NCI-H69 (cell line): ENCODE measurements at regions not wholly inside any gene's neighbourhood (a gene's known extent, or its start where the extent isn't known, plus 50 kb on each side); places are given as distances from the start of the nearest gene placed in this dataset.
"Not testable (repeated sequence)": the region's sequence is repeated elsewhere in the genome, so short reads cannot be mapped to it uniquely, and the experiment has no call there.

Experiments used
- DNase-seq: peaks from one replicate; lab custom pipeline; 2025; lab: John Stamatoyannopoulos, UW

DNA sequence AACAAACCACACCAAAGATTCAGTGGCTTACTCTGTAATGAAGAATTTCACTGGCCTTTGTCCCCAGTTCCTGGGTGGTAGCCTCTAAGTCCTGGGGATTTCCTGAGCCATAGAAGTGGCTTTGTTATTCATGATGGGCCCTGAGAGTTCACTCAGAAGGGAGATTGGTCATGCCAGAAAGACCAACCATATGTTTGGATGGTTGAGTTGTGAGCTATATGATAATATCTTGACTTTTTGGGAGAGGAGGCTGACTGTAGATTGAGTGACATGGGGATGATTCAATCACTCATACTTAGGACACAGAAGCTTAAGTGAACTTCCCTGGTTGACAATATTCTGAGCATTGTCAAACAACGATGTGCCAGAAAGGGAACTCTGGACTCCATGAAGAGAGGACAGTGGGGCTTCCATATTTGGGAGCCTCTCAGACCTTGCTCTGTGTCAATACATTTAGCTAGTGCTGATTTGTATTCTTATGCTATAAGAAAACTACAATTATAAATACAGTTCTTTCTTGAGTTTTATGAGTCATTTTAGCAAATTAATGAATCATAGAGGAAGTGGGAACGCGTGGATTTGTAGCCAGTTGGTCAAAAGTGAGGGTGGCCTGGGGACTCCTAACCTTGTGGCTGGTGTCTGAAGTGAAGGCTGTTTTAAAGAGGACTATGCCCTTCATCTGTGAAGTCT is 392.0 kb downstream of the GBA3 start:
- DNase-seq = no peak

- no peak for DNase-seq
Observed at GRCh38 chr4:23083391-23083790, 390.7 kb downstream of the GBA3 start.

DNA sequence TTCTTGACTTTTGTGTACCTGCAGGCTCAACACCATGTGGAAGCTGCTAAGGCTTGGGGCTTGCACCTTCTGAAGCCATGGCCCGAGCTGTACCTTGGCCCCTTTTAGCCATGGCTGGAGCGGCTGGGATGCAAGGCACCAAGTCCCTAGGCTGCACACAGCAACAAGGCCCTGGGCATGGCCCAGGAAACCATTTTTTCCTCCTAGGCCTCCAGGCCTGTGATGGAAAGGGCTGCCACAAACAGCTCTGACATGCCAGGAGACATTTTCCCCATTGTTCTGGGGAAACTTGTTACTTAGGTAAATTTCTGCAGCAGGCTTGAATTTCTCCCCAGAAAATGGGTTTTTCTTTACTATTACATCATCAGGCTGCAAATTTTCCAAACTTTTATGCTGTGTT is 387.4 kb downstream of the GBA3 start:
- DNase-seq = not testable (repeated sequence)

GRCh38 chr4:23070848-23071570 is 378.3 kb downstream of the GBA3 start:
- no peak for DNase-seq

DNA sequence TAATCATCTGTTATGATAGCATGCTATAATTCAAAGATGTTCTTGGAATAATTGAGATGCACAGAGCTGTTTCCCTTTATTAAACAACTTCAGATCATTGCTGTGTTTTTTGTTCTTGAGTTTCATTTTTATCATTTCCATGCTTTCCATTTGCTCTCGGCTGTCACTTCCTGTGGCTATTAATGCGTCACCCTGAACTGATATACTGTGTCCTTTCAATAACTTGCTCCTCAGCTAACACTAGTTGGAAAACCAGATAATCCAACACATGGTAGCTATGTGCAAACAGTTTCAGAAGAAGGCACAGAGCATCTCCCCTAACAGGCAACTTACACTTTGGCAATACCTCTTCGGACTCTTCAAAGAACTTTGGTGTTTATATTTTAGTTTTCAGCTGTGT is 376.0 kb downstream of the GBA3 start:
- no peak for DNase-seq

DNA sequence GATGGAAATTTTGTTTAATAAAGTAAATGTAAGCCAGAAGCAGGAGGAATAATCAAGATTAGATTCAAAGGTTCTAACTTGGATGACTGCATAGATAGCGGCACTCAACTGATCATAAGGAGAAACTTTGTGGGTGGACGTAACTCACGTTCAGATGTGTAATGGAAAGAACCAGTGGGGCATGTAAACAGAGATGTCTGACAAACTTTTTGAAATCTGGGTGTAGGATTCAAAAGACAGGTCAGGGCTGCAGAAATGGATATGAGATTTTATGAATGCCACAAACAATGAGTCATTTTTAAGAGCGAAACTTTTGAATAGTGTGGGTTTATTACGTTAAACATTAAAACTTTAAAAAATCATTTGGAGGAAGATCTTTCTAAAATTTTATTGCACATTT is 375.6 kb downstream of the GBA3 start:
- no peak for DNase-seq

DNA sequence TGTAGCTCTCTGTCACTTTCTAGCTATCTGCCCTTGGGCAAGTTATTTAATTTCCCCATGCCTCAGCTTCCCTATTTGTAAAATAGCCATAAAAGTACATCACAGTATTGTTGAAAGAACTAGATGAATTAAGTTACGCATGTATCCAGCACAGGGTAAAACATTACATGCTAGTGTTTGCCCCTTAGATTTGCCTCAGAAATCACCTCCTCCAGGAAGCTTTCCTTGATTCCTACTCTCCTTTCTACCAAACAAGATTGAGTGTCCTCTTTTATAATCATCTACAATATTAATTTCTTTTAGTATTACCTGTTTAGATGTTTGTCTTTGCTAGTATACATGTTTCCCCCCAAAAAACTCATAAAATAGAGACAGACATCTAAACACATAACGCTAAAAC is 369.5 kb downstream of the GBA3 start:
- DNase-seq = no peak

DNA sequence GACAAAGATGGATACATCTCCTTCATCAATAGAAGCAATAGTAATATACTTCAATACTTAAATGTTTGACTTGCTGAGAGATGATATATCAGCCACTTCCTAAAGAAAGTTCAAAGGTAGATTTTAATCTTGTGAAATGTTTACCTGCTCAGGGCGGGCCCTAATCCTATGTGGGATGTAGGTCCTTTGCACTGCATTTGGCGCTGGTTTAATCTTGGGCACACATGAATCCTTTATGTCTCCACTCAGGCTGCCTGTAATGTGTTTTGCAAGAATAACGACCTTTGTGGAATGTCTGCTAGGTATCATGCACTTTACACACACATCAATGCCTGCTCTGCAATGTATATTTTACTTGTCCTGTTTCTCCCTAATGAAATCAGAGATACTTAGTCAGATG is 368.7 kb downstream of the GBA3 start:
- no peak for DNase-seq

GRCh38 chr4:23060776-23061175 is 368.0 kb downstream of the GBA3 start:
- no peak for DNase-seq

DNA sequence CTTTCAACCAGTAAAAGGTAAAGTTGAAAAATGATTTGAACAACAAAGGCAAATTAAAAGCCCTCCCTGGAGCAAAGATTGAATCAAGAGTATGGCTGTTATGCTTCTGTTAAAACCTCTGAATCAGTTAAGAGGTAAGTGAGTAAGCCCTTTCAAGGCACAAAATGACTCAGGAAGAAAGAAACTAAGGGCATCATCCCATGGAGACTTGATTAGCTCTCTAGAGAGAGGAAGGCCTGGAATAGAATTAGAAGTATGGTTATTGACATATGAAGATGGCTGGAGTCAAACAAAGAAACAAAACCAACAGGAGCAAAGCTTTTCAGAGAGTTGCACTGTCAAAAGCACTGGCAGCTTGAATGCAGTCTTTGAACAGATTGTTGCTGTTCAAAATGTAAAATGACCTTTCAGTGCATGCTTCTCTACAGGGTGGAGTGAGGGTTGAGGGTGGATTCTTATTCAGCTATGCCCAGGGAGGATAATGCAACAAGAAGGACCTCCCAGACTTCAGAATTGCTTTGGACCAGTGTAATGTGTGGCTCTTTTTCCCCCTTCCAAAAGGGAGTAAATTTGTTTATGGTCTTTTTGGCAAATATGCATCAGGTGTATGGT is 365.5 kb downstream of the GBA3 start:
- DNase-seq = no peak

- no peak for DNase-seq
Observed at GRCh38 chr4:23041501-23041900, 348.8 kb downstream of the GBA3 start.

GRCh38 chr4:23040539-23040938 is 347.8 kb downstream of the GBA3 start:
- no peak for DNase-seq

DNA sequence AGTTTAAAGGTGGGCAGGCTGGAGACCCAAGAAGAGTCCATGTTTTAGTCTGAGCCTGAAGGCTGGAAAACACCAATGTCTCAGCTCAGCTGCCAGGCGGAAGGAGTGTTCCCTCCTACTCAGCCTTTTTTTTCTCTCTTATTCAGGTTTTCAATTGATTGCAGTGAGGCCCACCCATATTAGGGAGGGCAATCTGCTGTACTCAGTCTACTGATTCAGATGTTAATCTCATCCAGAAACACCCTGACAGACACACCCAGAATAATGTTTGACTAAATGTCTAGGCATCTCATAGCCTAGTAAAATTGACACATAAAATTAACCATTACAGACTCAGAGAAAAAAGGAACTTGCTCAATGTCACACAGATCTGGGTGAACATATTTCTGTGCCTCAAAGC is 347.1 kb downstream of the GBA3 start:
- no peak for DNase-seq

GRCh38 chr4:23038626-23039491 is 346.1 kb downstream of the GBA3 start:
- peak; percentile 81 for DNase-seq

DNA sequence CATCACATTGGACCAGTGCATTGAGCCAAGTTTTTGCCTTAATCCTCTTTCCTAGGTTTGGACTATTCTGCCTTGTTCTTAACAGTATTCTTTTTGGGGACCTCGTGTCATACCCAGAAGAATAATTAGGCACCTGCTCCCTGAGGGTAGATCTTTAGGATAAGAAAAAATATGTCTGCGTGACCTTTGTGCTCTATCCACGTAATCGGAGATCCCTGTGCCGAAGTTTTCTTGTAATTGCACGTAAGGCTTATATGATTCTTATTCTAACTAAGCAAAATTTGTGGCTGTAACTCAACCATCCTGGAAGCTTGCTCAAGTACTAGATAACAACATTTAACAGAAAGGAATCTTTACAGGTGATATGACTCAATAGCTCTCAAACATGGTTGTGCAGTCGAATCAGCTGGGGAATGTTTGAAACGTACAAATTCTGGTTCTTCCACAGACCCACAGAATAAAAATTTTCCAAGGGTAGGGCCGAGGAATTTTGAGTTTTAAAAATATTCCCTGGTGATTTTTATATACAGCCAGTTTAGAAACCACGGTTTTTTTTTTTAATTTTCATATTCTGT is 344.3 kb downstream of the GBA3 start:
- DNase-seq = no peak

DNA sequence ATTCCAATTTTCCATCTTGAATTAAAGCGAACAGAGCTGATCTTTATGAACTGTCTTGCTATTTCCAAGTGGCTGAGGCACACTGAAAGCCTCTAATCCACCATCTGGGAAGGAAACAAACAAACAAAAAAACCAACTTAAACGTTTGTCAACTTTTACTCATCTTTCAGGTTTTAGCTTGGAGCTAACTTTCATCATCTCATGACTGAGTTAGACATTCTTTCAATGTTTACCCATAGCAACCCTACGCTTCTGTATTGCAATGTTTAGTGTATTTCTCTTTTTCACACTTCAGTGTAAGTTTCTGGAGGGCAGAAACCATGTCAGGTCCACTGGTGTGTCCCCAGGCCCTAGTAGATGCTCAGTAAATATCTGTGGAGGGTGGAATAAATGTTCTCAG is 343.8 kb downstream of the GBA3 start:
- no peak for DNase-seq

GRCh38 chr4:23035521-23036056 is 342.9 kb downstream of the GBA3 start:
- DNase-seq = no peak

GRCh38 chr4:23034731-23035130 is 342.0 kb downstream of the GBA3 start:
- DNase-seq = peak; percentile 21

DNA sequence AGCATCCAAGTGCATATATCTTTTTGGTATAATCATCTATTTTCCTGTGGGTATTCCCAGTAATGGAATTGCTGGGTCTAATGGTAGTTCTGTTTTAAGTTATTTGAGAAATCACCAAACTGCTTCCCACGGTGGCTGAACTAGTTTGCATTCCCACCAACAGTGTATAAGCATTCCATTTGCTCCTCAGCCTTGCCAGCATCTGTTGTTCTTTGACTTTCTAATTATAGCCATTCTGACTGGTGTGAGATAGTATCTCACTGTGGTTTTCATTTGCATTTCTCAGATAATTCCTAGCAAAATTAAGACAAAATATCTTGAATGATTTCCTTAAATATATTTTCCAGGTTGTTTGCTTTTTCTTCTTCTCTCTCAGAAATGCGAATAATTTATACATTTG is 341.1 kb downstream of the GBA3 start:
- no peak for DNase-seq

GRCh38 chr4:23028875-23029274 is 336.1 kb downstream of the GBA3 start:
- no peak for DNase-seq

GRCh38 chr4:23023666-23024065 is 330.9 kb downstream of the GBA3 start:
- DNase-seq = no peak

DNA sequence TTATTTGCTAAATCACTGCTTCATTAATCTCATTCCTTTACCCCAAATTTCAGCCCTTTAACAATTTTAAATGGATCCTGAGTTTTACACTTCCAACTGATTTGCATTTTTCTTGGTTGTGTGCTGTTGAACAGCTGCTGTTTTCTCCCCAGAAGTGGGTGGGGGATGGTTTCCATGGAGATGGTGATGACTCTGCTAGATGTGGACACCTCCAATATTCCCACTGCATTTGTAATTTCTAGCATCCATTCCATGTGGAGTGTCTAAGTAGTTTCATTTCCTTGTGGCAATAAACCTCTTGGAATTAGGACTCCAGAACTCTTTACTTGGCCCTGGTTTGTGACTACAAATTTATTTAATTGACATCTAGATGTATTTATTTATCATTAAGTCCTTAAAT is 330.4 kb downstream of the GBA3 start:
- DNase-seq = peak; percentile 37
